HL-60 (cell line): ENCODE measurements at regions not wholly inside any gene's neighbourhood (a gene's known extent, or its start where the extent isn't known, plus 50 kb on each side); places are given as distances from the start of the nearest gene placed in this dataset.

Experiments
- DNase-seq, 2 experiments: peaks; one replicate each; pipeline ENCODE4 v3.0.0-alpha.2; 2010 to 2020; ENCODE audit warnings: low read depth in 1 of 2, low spot score in 1 of 2
- H3K27ac ChIP-seq: fragments of 250-450 bp; sonication (Bioruptor Pico); replicated peaks from 2 replicates; pipeline ENCODE4 v1.5.1; 2020; ENCODE audit warnings: mild to moderate bottlenecking, moderate library complexity
- H3K27me3 ChIP-seq: fragments of 250-450 bp; sonication (Bioruptor Pico); 2 replicates; pipeline ENCODE4 v1.5.1; 2021; ENCODE audit warnings: mild to moderate bottlenecking, moderate library complexity; ENCODE audit not compliant: insufficient read depth, poor library complexity, severe bottlenecking
- H3K4me3 ChIP-seq: replicated peaks from 2 replicates; pipeline ENCODE4 v1.5.1; 2011; ENCODE audit warnings: mild to moderate bottlenecking, control low read depth, low read length; ENCODE audit not compliant: insufficient read depth
- GABPA ChIP-seq: IDR thresholded peaks from 2 replicates; pipeline ENCODE4 v1.6.1; 2012; ENCODE audit warnings: low read depth
- POLR2AphosphoS5 ChIP-seq: IDR thresholded peaks from 2 replicates; pipeline ENCODE4 v1.6.1; 2012; ENCODE audit warnings: low read depth
- SPI1 ChIP-seq: IDR thresholded peaks from 2 replicates; pipeline ENCODE4 v1.6.1; 2012; ENCODE audit warnings: low read depth, mild to moderate bottlenecking, borderline replicate concordance
- TF ChIP-seq, protein P1 (sequence below): IDR thresholded peaks from one replicate; pipeline ENCODE4 v1.5.1; 2011; ENCODE audit warnings: low read length, control low read depth, inconsistent platforms; ENCODE audit not compliant: insufficient read depth
- TF ChIP-seq, protein P2 (sequence below): IDR thresholded peaks from 2 replicates; pipeline ENCODE4 v1.6.1; 2012; ENCODE audit warnings: low read depth; ENCODE audit not compliant: insufficient replicate concordance

DNA sequence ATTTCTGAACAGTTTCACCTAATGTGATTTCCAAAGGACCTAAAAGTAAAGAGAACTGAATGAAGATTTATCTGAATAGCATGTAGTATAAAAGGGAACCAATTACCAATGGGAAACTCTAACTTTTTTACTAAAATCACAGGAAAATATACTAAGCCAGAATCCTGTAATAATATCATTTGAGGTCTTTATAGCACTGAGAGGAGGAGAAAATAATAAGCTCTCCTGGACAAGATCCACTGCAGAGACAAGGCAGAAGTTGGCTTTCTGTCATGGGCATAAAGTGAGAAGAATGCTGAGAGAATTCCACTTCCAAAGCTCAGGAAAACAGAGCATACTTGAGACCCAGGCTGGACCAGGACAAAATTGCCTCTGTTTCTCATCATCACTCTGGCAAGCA lies 1131.4 kb downstream of the SORCS1 start:
- Histone ChIP-seq H3K27me3 (no peaks in the 10 kb centered on the region), H3K27ac (no peak overlapping the region), H3K4me3 (no peak overlapping the region)
- TF ChIP-seq SPI1 = no peak
- TF ChIP-seq POLR2AphosphoS5 = no peak
- TF ChIP-seq, protein P1, sequence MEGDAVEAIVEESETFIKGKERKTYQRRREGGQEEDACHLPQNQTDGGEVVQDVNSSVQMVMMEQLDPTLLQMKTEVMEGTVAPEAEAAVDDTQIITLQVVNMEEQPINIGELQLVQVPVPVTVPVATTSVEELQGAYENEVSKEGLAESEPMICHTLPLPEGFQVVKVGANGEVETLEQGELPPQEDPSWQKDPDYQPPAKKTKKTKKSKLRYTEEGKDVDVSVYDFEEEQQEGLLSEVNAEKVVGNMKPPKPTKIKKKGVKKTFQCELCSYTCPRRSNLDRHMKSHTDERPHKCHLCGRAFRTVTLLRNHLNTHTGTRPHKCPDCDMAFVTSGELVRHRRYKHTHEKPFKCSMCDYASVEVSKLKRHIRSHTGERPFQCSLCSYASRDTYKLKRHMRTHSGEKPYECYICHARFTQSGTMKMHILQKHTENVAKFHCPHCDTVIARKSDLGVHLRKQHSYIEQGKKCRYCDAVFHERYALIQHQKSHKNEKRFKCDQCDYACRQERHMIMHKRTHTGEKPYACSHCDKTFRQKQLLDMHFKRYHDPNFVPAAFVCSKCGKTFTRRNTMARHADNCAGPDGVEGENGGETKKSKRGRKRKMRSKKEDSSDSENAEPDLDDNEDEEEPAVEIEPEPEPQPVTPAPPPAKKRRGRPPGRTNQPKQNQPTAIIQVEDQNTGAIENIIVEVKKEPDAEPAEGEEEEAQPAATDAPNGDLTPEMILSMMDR = no peak
- no peak for TF ChIP-seq GABPA
- TF ChIP-seq, protein P2, sequence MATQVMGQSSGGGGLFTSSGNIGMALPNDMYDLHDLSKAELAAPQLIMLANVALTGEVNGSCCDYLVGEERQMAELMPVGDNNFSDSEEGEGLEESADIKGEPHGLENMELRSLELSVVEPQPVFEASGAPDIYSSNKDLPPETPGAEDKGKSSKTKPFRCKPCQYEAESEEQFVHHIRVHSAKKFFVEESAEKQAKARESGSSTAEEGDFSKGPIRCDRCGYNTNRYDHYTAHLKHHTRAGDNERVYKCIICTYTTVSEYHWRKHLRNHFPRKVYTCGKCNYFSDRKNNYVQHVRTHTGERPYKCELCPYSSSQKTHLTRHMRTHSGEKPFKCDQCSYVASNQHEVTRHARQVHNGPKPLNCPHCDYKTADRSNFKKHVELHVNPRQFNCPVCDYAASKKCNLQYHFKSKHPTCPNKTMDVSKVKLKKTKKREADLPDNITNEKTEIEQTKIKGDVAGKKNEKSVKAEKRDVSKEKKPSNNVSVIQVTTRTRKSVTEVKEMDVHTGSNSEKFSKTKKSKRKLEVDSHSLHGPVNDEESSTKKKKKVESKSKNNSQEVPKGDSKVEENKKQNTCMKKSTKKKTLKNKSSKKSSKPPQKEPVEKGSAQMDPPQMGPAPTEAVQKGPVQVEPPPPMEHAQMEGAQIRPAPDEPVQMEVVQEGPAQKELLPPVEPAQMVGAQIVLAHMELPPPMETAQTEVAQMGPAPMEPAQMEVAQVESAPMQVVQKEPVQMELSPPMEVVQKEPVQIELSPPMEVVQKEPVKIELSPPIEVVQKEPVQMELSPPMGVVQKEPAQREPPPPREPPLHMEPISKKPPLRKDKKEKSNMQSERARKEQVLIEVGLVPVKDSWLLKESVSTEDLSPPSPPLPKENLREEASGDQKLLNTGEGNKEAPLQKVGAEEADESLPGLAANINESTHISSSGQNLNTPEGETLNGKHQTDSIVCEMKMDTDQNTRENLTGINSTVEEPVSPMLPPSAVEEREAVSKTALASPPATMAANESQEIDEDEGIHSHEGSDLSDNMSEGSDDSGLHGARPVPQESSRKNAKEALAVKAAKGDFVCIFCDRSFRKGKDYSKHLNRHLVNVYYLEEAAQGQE = no peak
- DNase-seq = no peak

DNA sequence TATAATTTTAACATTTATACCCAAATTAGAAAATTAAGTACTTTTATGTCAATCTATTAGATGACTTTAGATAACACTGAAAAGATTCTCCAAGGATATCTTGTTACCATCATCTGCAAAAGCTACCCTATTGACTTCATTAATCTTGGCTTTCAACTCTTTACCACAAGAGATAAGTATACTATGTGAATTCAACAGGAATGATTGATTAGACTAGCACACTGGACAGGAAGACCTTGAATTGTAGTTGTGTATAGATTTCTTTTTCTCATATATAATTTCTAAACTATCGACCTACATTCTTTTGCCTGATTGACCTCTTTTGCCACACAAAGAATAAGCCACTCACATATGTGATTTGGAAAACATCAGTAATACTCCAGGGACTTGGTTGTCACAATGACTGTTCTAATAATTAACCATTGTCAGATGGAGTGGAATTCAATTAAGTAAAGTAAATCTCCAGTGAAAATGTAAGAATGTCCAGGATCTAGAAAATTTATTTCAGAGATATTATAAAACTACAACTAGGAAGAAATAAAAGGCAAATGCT lies 1132.0 kb downstream of the SORCS1 start:
- DNase-seq = no peak
- Histone ChIP-seq H3K27me3 (no peaks in the 10 kb centered on the region), H3K4me3 (no peak overlapping the region), H3K27ac (no peak overlapping the region)
- TF ChIP-seq, protein P1 = no peak
- TF ChIP-seq SPI1 (no peak), POLR2AphosphoS5 (no peak), GABPA (no peak)
- TF ChIP-seq, protein P2 = no peak

DNA sequence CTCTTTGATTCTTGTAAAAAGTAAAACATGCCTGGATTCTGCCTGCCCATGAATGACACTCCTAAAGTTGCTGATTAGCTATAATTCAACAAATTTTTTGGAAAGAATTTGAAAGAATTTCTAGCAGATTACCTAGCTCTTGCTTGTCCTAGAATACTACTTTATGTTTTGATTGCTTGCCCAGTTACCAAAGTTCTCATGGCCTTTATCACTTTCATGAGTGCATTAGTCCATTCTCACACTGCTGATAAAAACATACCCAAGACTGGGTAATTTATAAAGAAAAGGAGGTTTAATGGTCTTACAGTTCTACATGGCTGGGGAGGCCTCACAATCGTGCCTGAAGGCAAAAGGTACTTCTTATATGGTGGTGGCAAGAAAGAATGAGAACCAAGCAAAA lies 1137.3 kb downstream of the SORCS1 start:
- Histone ChIP-seq H3K4me3 (no peak overlapping the region), H3K27me3 (no peaks in the 10 kb centered on the region), H3K27ac (no peak overlapping the region)
- TF ChIP-seq GABPA = no peak
- DNase-seq = no peak

DNA sequence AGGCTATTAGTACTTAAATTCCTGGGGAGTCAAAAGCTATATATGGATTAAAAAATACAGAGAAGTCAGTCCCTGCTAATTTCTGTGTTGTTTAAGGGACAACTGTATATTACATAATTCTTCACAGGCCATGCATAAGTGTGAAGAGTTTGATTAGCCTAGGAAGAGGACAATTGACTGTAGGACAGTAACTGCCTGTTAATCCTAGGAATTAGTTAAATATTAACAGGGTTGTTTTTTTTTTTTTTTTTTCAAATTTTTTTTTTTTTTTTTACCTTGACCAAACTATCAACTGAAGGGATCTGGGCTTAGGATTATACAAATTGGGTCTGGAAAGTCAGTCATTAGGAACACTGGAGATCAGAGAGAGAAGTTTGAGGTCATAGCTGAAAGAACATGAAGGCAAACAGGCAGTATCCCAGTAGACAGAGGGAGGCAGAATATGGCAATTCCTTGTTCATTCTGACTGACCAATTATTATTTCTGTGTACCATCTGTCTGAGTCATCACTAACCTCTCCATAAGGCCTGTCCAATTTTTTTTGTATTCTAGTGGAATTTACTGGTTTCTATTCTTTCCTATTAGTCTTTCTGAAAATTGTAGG lies 1139.2 kb downstream of the SORCS1 start:
- Histone ChIP-seq H3K27me3 (no peaks in the 10 kb centered on the region), H3K27ac (no peak overlapping the region), H3K4me3 (no peak overlapping the region)
- TF ChIP-seq, protein P2 = no peak
- no peak for DNase-seq
